ENCODE measurements at regions not wholly inside any gene's neighbourhood (a gene's known extent, or its start where the extent isn't known, plus 50 kb on each side); places are given as distances from the start of the nearest gene placed in this dataset.
"Not testable (repeated sequence)": the region's sequence is repeated elsewhere in the genome, so short reads cannot be mapped to it uniquely, and the experiment has no call there.

- DNase-seq: no peak
Observed at GRCh38 chr4:72864898-72865297, 204.6 kb downstream of the COX18 start.

- DNase-seq: not testable (repeated sequence)
Observed at GRCh38 chr4:72864277-72864676, 205.2 kb downstream of the COX18 start.

- no peak for DNase-seq
Observed at GRCh38 chr4:72860766-72861165, 208.8 kb downstream of the COX18 start.

- DNase-seq: no peak
Observed at GRCh38 chr4:72858328-72858727, 211.2 kb downstream of the COX18 start.

- DNase-seq: no peak
Observed at GRCh38 chr4:72857787-72858186, 211.7 kb downstream of the COX18 start.

- no peak for DNase-seq
Observed at GRCh38 chr4:72857216-72857615, 212.3 kb downstream of the COX18 start.

- DNase-seq: no peak
Observed at GRCh38 chr4:72846280-72847111, 223.0 kb downstream of the COX18 start.

GRCh38 chr4:72843466-72843865, 226.1 kb downstream of the COX18 start:
- DNase-seq: no peak

- DNase-seq: no peak
Observed at GRCh38 chr4:72842323-72842722, 227.2 kb downstream of the COX18 start.

- DNase-seq: not testable (repeated sequence)
Observed at GRCh38 chr4:72840166-72840565, 229.3 kb downstream of the COX18 start.

- DNase-seq: no peak
Observed at GRCh38 chr4:72828864-72829263, 240.7 kb downstream of the COX18 start.

- DNase-seq: no peak
Observed at GRCh38 chr4:72827968-72828367, 241.5 kb downstream of the COX18 start.

GRCh38 chr4:72820107-72820506, 249.4 kb downstream of the COX18 start:
- DNase-seq: no peak

- no peak for DNase-seq
Observed at GRCh38 chr4:72817012-72817411, 248.0 kb upstream of the ADAMTS3 start.

GRCh38 chr4:72814241-72814640, 245.2 kb upstream of the ADAMTS3 start:
- DNase-seq: no peak

- DNase-seq: no peak
Observed at GRCh38 chr4:72809208-72809607, 240.2 kb upstream of the ADAMTS3 start.

- DNase-seq: no peak
Observed at GRCh38 chr4:72805284-72805683, 236.3 kb upstream of the ADAMTS3 start.

- no peak for DNase-seq
Observed at GRCh38 chr4:72797486-72797885, 228.5 kb upstream of the ADAMTS3 start.

GRCh38 chr4:72791054-72791453, 222.0 kb upstream of the ADAMTS3 start:
- DNase-seq: no peak

GRCh38 chr4:72786401-72786990, 217.5 kb upstream of the ADAMTS3 start:
- DNase-seq: no peak

GRCh38 chr4:72779241-72779640, 210.2 kb upstream of the ADAMTS3 start:
- DNase-seq: no peak

GRCh38 chr4:72777436-72777835, 208.4 kb upstream of the ADAMTS3 start:
- no peak for DNase-seq

- no peak for DNase-seq
Observed at GRCh38 chr4:72770708-72771107, 201.7 kb upstream of the ADAMTS3 start.

- DNase-seq: no peak
Observed at GRCh38 chr4:72768364-72768763, 199.3 kb upstream of the ADAMTS3 start.

Data from CD4-positive, alpha-beta T cell treated with Interleukin-4 for 4 hours (primary cell).